Heart left ventricle (tissue), 16 donors: ENCODE measurements at regions not wholly inside any gene's neighbourhood (a gene's known extent, or its start where the extent isn't known, plus 50 kb on each side); places are given as distances from the start of the nearest gene placed in this dataset.

Experiments
- ATAC-seq, 4 donors: fragments of 200-7000 bp; cut with Tn5 transposase; one replicate each; pipeline ENCODE4 v1.9.1; 2020 to 2022; ENCODE audit warnings: moderate library complexity in 4 of 4, mild to moderate bottlenecking in 3 of 4, moderate number of reproducible peaks in 1 of 4
- DNase-seq, 5 donors: peaks; one replicate each; pipeline ENCODE4 v3.0.0-alpha.2; 2020
- H3K27ac ChIP-seq, 12 donors: fragments of 200-600 bp; sonication (generic) in 4 of 12; one replicate each; pipeline versions ENCODE4 v1.5.0 to v1.8.0; 2016 to 2022; ENCODE audit warnings: mild to moderate bottlenecking in 2 of 12
- H3K27me3 ChIP-seq, 9 donors: fragments of 200-600 bp; sonication (generic) in 2 of 9; one replicate each; pipeline versions ENCODE4 v1.5.1 to v1.8.0; 2016 to 2022; ENCODE audit warnings: mild to moderate bottlenecking in 3 of 9
- H3K36me3 ChIP-seq, 9 donors: fragments of 200-600 bp; sonication (generic) in 2 of 9; one replicate each; pipeline versions ENCODE4 v1.5.0 to v1.8.0; 2018 to 2022; ENCODE audit warnings: mild to moderate bottlenecking in 2 of 9
- H3K4me1 ChIP-seq, 12 donors: fragments of 200-600 bp; sonication (generic) in 4 of 12; one replicate each; pipeline versions ENCODE4 v1.5.0 to v1.8.0; 2016 to 2022; ENCODE audit warnings: mild to moderate bottlenecking in 3 of 12
- H3K4me3 ChIP-seq, 12 donors: fragments of 200-600 bp; sonication (generic) in 4 of 12; one replicate each; pipeline versions ENCODE4 v1.5.0 to v1.8.0; 2017 to 2022; ENCODE audit warnings: mild to moderate bottlenecking in 9 of 12, moderate library complexity in 4 of 12
- H3K9me3 ChIP-seq, 12 donors: fragments of 200-600 bp; sonication (generic) in 4 of 12; one replicate each; pipeline versions ENCODE4 v1.5.0 to v1.8.0; 2016 to 2022; ENCODE audit warnings: mild to moderate bottlenecking in 1 of 12
- CTCF ChIP-seq, 12 donors: fragments of 200-600 bp; sonication (generic) in 4 of 12; IDR thresholded peaks; one replicate each; pipeline versions ENCODE4 v1.5.0 to v1.8.0; 2018 to 2022; ENCODE audit warnings: antibody characterized with exemption in 12 of 12, mild to moderate bottlenecking in 5 of 12
- POLR2A ChIP-seq, 2 donors: fragments of 450-650 bp; IDR thresholded peaks; one replicate each; pipeline ENCODE4 v1.6.1; 2017; ENCODE audit warnings: antibody characterized with exemption in 2 of 2, mild to moderate bottlenecking in 2 of 2, moderate library complexity in 2 of 2
- WGBS, 4 donors: extraction: QIAGEN DNeasy Blood & Tissue Kit in 2 of 4; methylation state at CpG; one replicate each; pipeline versions ENCODE4 v1.1.5 to v1.1.7; 2013 to 2018; 5-methylcytosine and 5-hydroxymethylcytosine counted together
- intact Hi-C, 10 donors: fragments of 100-400 bp; cut with DNase I; formaldehyde crosslinking; loops; one replicate each; pipeline versions ENCODE4 v1.11.1 to v1.14.2; 2022
- donor health status: ischemic (EF 13 %, LVEDD 7.1; RV severe dilation, severe dysfunction).
- donor health status: healthy with polysubstance abuse.
- donor health status: DM: no; HTN: yes; CAD: no.
- donor health status: DM: no; HTN: no; CAD: no.
- donor health status: ischemic (EF 25% LVEDD 6.9; RV normal size, moderate dysfunction).
- donor health status: ischemic (EF 25% LVEDD 5.7; RV mildly dilated, moderate dysfunction).
- donor health status: healthy.
- donor health status: DM: yes; HTN: yes; CAD: no.
- donor health status: ischemic (EF 35%, LVEDD 5.7; RV mildly dilated, moderate dysfunction).
- donor health status: nonischemic (EF 11% LVEDD 7.7; RV severe dilation, severe dysfunction).
- donor health status: DM: yes; HTN: yes; CAD: no.
- donor health status: PGD.
- donor health status: ischemic (EF 29% LVEDD 5.4; RV normal size, mild dysfunction).
- donor health status: nonischemic (EF 23%, LVEDD 6.1; RV moderate dilation, normal function).

GRCh38 chr2:220676695-220677094, 895.4 kb downstream of the EPHA4 start:
- intact Hi-C loops = no loop called here
- Histone ChIP-seq H3K4me1 (peaks cover 0 to 6% (median 0%) of the 10 kb centered on the region in 12 donors), H3K27ac (no peak overlapping the region), H3K9me3 (no peaks in the 10 kb centered on the region), H3K36me3 (no peaks in the 10 kb centered on the region), H3K27me3 (no peaks in the 10 kb centered on the region), H3K4me3 (no peak overlapping the region)
- 50 to 71% (median 64%) methylated on average over 1 of the region's 1 CpG for WGBS, 4 donors
- TF ChIP-seq CTCF (IDR thresholded peaks at IDR 0.05) (no peak), POLR2A (IDR thresholded peaks at IDR 0.05) (no peak)
- no peak for DNase-seq
- ATAC-seq = peak in 1 of 4 donors; percentile 62

GRCh38 chr2:220678943-220679342, 893.2 kb downstream of the EPHA4 start:
- Histone ChIP-seq H3K4me3 (no peak overlapping the region), H3K9me3 (no peaks in the 10 kb centered on the region), H3K27ac (no peak overlapping the region), H3K27me3 (no peaks in the 10 kb centered on the region), H3K36me3 (no peaks in the 10 kb centered on the region), H3K4me1 (peaks cover 0 to 6% (median 0%) of the 10 kb centered on the region in 12 donors)
- no peak for TF ChIP-seq CTCF (IDR thresholded peaks at IDR 0.05)
- DNase-seq = no peak
- ATAC-seq = peak in 2 of 4 donors; percentile 33 to 61
- intact Hi-C loops = no loop called here

GRCh38 chr2:220682616-220683015, 889.5 kb downstream of the EPHA4 start:
- intact Hi-C loops = loop anchor here in 6 of 10 donors (10.0 kb wide), 7 partner anchors 272 to 1282 kb away; no protein-coding TSS in a partner anchor
- TF ChIP-seq POLR2A (IDR thresholded peaks at IDR 0.05) (no peak), CTCF (IDR thresholded peaks at IDR 0.05) (no peak)
- Histone ChIP-seq H3K27me3 (no peaks in the 10 kb centered on the region), H3K27ac (no peak overlapping the region), H3K36me3 (no peaks in the 10 kb centered on the region), H3K4me3 (no peak overlapping the region), H3K9me3 (no peaks in the 10 kb centered on the region), H3K4me1 (peaks cover 0 to 6% (median 0%) of the 10 kb centered on the region in 12 donors)
- DNase-seq = no peak
- ATAC-seq = peak in 1 of 4 donors; percentile 42
- WGBS, 4 donors = 36 to 63% (median 49%) methylated on average over 1 of the region's 1 CpG

- H3K36me3 ChIP-seq = no peaks in the 10 kb centered on the region
- no peak for ATAC-seq
- H3K4me1 ChIP-seq = peaks cover 0 to 6% (median 0%) of the 10 kb centered on the region in 12 donors
- no peak for DNase-seq
- no peak overlapping the region for H3K4me3 ChIP-seq
- intact Hi-C loops = loop anchor here in 6 of 10 donors (10.0 kb wide), 7 partner anchors 271 to 1281 kb away; no protein-coding TSS in a partner anchor
- WGBS, 4 donors = 65 to 81% (median 71%) methylated on average over 6 of the region's 6 CpGs
- no peaks in the 10 kb centered on the region for H3K27me3 ChIP-seq
- TF ChIP-seq POLR2A (IDR thresholded peaks at IDR 0.05) (no peak), CTCF (IDR thresholded peaks at IDR 0.05) (no peak)
- H3K9me3 ChIP-seq = no peaks in the 10 kb centered on the region
- H3K27ac ChIP-seq = no peak overlapping the region
Measured at GRCh38 chr2:220684099-220684498, 888.0 kb downstream of the EPHA4 start.
